Activated CD8-positive, alpha-beta memory T cell treated with anti-CD3 and anti-CD28 coated beads for 48 hours (primary cell): ENCODE measurements at regions not wholly inside any gene's neighbourhood (a gene's known extent, or its start where the extent isn't known, plus 50 kb on each side); places are given as distances from the start of the nearest gene placed in this dataset.

ENCODE experiments used
- DNase-seq, 3 experiments: peaks; one replicate each; pipeline ENCODE4 v3.0.0-alpha.2; 2020; ENCODE audit warnings: low read depth in 2 of 3, low spot score in 2 of 3

GRCh38 chr9:87275047-87275725, 222.5 kb upstream of the DAPK1 start:
- no peak for DNase-seq

- DNase-seq = no peak
Measured at GRCh38 chr9:87276327-87276841, 221.3 kb upstream of the DAPK1 start.

GRCh38 chr9:87276851-87277261, 220.8 kb upstream of the DAPK1 start:
- DNase-seq = no peak

DNA sequence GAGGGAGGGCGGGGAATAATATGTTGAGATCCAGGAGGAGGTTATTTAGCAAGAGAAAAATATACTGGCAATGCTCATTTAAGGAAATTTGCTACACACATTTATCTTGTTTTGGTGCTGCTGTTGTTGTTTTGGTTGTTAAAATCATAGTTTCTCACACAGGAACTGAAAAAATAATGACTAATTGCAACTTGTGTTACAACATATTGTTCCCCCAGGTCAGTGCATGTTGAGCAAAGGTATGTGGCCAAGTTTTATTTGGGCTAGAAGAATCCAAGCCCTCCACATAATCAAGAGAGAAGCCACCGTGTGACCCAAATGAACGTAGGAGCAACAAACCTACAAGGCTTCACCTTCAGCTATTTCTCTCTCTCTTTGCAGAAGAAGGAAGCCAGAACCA, 220.3 kb upstream of the DAPK1 start:
- DNase-seq = no peak

- DNase-seq = no peak
Measured at GRCh38 chr9:87278971-87279733, 218.5 kb upstream of the DAPK1 start.

DNA sequence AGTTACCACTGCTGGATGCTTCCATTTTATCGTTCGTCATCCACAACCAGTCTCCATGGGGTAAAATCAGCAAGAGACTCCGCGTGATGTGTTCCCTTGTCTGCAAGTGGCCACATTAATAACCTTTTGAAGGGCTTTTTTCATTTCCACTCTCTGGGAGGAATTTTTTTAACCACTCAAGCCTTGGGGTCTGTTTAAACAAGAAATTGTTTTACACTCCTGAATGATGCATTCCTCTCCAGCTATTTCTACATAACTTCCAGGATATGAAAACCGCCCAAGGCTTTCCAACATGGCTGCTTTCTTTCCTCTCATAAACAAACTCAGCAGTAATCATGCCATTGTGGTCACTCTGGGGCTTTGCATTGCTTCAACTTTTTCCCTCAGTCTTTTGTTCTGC, 217.2 kb upstream of the DAPK1 start:
- no peak for DNase-seq

GRCh38 chr9:87282538-87282937, 215.1 kb upstream of the DAPK1 start:
- no peak for DNase-seq

GRCh38 chr9:87283585-87283984, 214.1 kb upstream of the DAPK1 start:
- DNase-seq = no peak

- DNase-seq = no peak
Measured at GRCh38 chr9:87285183-87285850, 212.3 kb upstream of the DAPK1 start.

- DNase-seq = no peak
Measured at GRCh38 chr9:87286506-87286905, 211.2 kb upstream of the DAPK1 start.

- no peak for DNase-seq
Measured at GRCh38 chr9:87290241-87291052, 207.2 kb upstream of the DAPK1 start.

DNA sequence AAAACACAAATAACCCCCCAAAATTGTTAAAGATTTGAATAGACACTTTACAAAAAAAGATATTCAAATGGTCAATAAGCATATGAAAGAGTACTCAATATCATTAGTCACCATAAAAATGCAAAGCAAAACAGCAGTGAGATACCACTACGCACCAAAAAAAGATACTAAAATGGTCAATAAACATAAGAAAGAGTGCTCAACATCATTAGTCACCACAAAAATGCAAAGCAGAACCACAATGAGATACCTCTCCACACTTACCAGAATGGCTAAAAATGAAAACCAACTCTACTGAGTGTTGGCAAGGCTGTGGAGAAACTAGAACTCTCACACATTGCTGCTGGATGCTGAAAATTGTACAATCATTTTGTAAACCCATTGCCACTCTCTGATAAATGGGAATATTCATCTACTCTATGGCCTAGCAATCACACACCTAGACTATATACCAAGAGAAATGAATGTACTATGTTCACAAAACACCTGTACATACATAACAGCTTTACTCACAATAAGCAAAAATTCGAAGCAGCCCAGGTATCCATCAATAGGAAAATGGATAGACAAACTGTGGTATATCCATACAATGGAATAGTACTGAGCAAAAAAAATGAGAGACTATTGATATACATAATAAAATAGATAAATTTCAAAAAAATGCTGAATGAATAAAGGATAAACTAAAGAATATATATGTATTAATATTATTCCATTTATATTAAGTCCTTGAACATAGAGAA, 205.0 kb upstream of the DAPK1 start:
- DNase-seq = no peak

- no peak for DNase-seq
Measured at GRCh38 chr9:87294126-87294525, 203.5 kb upstream of the DAPK1 start.

- DNase-seq = no peak
Measured at GRCh38 chr9:87300915-87301314, 196.8 kb upstream of the DAPK1 start.

GRCh38 chr9:87301371-87301770, 196.3 kb upstream of the DAPK1 start:
- no peak for DNase-seq

- DNase-seq = no peak
Measured at GRCh38 chr9:87305151-87305550, 192.5 kb upstream of the DAPK1 start.

GRCh38 chr9:87306006-87306405, 191.7 kb upstream of the DAPK1 start:
- DNase-seq = no peak

DNA sequence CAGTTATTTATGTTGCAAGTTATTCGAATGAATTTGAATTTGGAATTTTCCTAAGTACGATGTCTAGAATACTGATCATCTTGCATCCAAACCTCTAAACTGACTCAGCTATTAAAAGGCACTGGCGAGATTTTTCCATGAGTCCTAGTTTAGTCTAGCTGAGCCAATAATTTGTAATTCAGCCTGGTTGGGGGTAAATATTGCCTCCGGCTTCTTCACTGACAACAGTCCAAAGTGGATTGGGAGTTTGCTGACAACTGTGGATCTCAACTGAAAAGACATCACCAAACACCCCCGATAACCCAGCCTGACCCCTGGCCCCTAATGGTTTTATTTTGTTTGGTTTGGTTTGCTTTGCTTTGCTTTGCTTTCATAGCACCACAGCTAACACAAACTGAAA, 189.8 kb upstream of the DAPK1 start:
- DNase-seq = no peak

DNA sequence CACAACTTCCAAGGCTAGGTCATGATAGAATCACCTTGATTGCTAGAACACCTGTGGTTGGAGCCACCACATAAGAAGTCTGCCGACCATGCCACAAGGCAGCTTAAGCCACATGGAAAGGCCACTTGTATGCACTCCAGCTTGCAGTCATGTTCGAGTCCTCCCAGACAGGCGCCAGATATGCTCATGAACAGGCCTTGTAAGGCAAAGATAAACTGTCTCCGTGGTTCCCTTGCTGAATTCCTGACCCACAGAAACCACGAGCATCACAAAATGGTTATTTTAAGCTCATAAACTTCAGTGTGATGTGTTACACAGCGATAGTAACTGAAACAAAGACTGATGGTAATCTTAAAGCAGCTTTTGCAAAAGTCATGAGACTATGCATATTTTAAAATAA, 188.4 kb upstream of the DAPK1 start:
- DNase-seq = no peak

DNA sequence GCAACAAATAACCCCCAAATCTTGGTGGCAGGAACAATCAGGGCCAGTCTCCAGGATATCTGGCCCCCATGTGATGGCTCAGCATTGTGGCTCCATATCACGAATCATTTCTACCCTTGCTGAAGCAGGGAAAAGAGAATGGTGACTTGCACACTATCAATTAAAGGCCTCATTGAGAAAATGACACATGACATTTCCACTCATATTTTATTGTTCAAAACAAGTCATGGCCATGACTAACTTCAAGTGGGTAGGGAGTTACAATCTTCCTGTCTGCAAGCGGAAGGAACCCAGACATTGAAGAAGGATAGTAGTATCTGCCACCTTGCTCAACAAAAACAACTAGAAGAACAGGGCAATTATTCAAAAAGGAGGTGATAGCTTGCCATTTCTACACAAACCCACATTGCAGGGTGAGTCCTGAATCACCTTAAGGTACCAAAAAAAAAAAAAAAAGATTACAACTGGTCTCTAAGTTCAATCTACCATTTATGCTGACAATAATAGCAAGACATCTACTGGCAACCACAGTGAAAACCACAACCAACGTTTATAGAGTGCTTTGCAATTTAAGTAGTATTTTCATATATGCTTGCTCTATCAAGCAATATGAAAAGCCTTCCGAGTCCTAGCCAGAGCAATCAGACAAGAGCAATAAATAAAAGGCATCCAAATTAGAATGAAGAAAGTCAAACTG, 186.7 kb upstream of the DAPK1 start:
- no peak for DNase-seq
